ENCODE measurements at regions not wholly inside any gene's neighbourhood (a gene's known extent, or its start where the extent isn't known, plus 50 kb on each side); places are given as distances from the start of the nearest gene placed in this dataset.

DNA sequence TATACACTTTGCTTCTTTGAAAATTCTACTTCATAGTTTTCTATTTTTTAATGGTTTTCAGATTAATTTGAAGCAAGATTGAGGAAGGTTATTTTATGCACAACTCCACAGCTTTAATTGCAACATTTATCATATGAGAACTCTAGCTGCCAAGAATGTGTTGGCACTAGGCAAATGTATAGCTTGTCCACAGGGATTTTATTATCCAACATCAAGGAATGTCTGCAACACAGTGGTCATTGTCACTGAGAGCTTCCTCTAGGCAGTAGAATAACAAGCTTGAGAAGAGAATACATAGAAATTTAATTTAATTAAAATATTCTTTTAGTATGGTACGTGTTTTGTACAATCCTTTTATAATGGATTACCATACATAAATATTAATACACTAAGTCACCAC is 1600.8 kb downstream of the ARAP2 start:
- no peak for TF ChIP-seq GATA3 (IDR thresholded peaks at IDR 0.05; ENCODE audit: low read depth, low read length)
- TF ChIP-seq GATA2 (IDR thresholded peaks at IDR 0.05; ENCODE audit: low read depth, low read length): no peak

Data from SH-SY5Y (cell line).